Kidney epithelial cell (primary cell): ENCODE measurements at regions not wholly inside any gene's neighbourhood (a gene's known extent, or its start where the extent isn't known, plus 50 kb on each side); places are given as distances from the start of the nearest gene placed in this dataset.
"Not testable (repeated sequence)": the region's sequence is repeated elsewhere in the genome, so short reads cannot be mapped to it uniquely, and the experiment has no call there.

Experiments used
- DNase-seq: peaks from one replicate; pipeline ENCODE4 v3.0.0-alpha.2; 2010; ENCODE audit warnings: low read depth
- H3K27me3 ChIP-seq: 2 replicates; pipeline ENCODE4 v1.6.0; 2011; ENCODE audit warnings: low read length; ENCODE audit not compliant: control insufficient read depth, insufficient read depth
- H3K36me3 ChIP-seq: 2 replicates; pipeline ENCODE4 v1.5.1; 2011; ENCODE audit warnings: low read length; ENCODE audit not compliant: control insufficient read depth, insufficient read depth
- H3K4me3 ChIP-seq: 2 replicates; pipeline ENCODE4 v1.5.1; 2011; ENCODE audit warnings: low read depth, mild to moderate bottlenecking, control low read depth, low read length
- TF ChIP-seq, protein P1 (sequence below): IDR thresholded peaks from 2 replicates; pipeline ENCODE4 v1.5.1; 2011; ENCODE audit warnings: mild to moderate bottlenecking, moderate library complexity, low read length, control low read depth, inconsistent platforms; ENCODE audit not compliant: insufficient read depth, poor library complexity, severe bottlenecking

DNA sequence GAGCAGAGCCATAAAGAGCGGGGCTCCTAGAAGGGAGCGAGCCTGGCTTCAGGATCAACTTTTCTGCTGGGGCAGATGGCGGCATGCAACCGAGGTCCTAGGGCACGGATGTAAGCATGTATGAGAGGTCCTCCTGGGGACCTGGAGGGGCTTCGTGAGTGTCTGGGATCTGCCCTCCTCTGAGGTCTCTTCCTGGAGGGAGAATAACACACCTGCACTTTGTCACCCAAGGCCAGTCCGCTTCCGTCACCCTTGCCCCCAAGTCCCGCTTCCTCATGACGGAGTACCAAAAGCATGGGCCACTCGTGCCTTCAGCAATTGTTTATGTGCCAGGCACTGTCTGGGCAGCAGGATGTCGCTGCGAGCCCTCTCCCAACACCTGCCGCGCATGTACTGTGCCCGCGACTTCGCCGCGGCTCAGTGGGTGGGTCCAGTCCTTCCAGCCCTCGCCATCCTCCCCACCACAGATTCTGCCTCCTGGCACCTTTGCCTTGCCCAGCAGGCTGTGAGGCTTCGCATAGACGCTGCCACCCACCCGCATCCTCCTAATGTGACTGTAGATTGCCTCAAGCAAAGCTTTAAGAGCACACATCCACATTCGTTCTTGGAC is 60.0 kb upstream of the TMPRSS2 start:
- DNase-seq, result no peak
- TF ChIP-seq, protein P1, sequence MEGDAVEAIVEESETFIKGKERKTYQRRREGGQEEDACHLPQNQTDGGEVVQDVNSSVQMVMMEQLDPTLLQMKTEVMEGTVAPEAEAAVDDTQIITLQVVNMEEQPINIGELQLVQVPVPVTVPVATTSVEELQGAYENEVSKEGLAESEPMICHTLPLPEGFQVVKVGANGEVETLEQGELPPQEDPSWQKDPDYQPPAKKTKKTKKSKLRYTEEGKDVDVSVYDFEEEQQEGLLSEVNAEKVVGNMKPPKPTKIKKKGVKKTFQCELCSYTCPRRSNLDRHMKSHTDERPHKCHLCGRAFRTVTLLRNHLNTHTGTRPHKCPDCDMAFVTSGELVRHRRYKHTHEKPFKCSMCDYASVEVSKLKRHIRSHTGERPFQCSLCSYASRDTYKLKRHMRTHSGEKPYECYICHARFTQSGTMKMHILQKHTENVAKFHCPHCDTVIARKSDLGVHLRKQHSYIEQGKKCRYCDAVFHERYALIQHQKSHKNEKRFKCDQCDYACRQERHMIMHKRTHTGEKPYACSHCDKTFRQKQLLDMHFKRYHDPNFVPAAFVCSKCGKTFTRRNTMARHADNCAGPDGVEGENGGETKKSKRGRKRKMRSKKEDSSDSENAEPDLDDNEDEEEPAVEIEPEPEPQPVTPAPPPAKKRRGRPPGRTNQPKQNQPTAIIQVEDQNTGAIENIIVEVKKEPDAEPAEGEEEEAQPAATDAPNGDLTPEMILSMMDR, result no peak
- Histone ChIP-seq H3K36me3 (no peaks in the 10 kb centered on the region), H3K4me3 (no peak overlapping the region), H3K27me3 (peaks cover 4% of the 10 kb centered on the region)

- H3K27me3 ChIP-seq, H3K36me3 ChIP-seq, H3K4me3 ChIP-seq, DNase-seq: not testable (repeated sequence)
Observed at GRCh38 chr21:41567237-41567636, 59.3 kb upstream of the TMPRSS2 start.

DNA sequence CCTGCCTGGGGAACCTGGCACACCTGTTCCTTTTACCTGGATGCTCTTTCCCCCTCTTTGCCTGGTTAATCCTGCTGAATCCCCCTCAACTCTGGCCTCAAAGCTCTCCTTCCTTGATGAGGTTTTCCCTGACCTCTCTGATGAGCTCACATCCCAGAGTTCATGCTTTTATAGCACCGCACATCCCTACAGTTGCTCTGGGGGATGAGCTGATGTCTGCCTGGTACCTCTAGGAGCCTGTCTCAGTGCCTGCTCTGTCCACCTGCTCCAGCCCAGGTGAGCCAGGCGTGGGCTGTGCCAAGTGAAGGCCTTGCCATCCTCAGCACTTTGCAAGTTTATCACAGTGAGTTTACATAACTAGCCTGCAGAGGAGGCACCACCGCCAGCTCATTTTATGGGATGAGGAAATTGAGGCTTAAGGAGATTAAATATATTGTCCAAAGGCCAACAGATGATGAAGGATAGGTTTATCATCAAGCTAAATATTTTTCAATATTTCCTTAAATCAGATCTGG is 58.6 kb upstream of the TMPRSS2 start:
- H3K36me3 ChIP-seq, result no peaks in the 10 kb centered on the region
- H3K4me3 ChIP-seq, result no peak overlapping the region
- TF ChIP-seq, protein P1, result no peak
- no peak for DNase-seq
- H3K27me3 ChIP-seq, result peaks cover 4% of the 10 kb centered on the region

- peaks cover 4% of the 10 kb centered on the region for H3K27me3 ChIP-seq
- TF ChIP-seq, protein P1, result no peak
- H3K4me3 ChIP-seq, result no peak overlapping the region
- H3K36me3 ChIP-seq, result no peaks in the 10 kb centered on the region
- no peak for DNase-seq
Observed at GRCh38 chr21:41565550-41565949, 57.6 kb upstream of the TMPRSS2 start.

GRCh38 chr21:41564871-41565274 is 56.9 kb upstream of the TMPRSS2 start:
- H3K27me3 ChIP-seq, result peaks cover 4% of the 10 kb centered on the region
- no peak overlapping the region for H3K4me3 ChIP-seq
- TF ChIP-seq, protein P1, result no peak
- H3K36me3 ChIP-seq, result no peaks in the 10 kb centered on the region
- no peak for DNase-seq

- Histone ChIP-seq H3K4me3 (no peak overlapping the region), H3K36me3 (no peaks in the 10 kb centered on the region), H3K27me3 (peaks cover 3% of the 10 kb centered on the region)
- TF ChIP-seq, protein P1, result no peak
- no peak for DNase-seq
Observed at GRCh38 chr21:41562101-41563000, 54.4 kb upstream of the TMPRSS2 start.
